ENCODE measurements at regions not wholly inside any gene's neighbourhood (a gene's known extent, or its start where the extent isn't known, plus 50 kb on each side); places are given as distances from the start of the nearest gene placed in this dataset.
A peak's percentile ranks its signal among the peaks of the same experiment; 100 is the strongest.

DNA sequence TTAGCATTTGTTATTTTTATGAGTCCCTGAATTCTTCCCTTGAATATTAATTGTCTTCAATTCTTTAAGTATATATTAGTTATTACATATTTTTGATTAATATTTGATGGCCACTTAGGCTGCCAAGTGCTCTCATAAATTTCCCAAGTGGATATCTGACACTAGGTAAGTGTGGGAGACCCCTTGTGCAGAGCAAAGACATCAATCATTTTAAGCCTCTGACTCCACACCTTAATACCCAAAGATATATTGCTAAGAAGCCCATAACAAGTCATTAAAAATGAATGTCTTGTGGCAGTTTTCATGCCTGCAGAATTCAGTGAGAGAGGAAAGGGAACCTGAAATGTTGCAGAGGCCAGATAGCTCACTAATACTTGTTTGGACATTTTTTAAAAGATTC lies 58.4 kb upstream of the PROX1 start:
- in situ Hi-C loops (cut with HindIII; ENCODE audit: low pct_unique_long_range_greater_than_20kb, low sequenced_read_pairs) = no loop called here
- DNase-seq (ENCODE audit: low read depth, low spot score) = no peak

DNA sequence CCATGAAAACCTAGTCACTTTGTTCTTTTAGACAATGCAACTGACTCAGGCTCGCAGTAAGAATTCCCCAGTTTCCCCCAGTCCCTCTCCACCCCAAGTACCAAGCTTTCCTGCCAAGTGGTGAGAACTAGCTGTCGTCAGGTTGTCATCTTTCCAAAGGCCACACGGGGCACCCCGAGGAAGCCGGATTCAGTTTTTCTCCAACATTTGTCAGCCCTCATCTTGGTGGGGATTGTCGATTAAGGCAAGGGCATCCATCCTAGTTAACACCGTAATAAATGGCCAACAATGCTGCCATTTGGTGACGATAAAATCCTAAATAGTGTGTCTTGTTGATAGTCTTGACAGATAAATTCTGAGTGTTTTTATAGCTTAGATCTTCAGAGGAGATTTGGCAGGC lies 55.9 kb upstream of the PROX1 start:
- in situ Hi-C loops (cut with HindIII; ENCODE audit: low pct_unique_long_range_greater_than_20kb, low sequenced_read_pairs) = no loop called here
- peak; percentile 5 for DNase-seq (ENCODE audit: low read depth, low spot score)

DNA sequence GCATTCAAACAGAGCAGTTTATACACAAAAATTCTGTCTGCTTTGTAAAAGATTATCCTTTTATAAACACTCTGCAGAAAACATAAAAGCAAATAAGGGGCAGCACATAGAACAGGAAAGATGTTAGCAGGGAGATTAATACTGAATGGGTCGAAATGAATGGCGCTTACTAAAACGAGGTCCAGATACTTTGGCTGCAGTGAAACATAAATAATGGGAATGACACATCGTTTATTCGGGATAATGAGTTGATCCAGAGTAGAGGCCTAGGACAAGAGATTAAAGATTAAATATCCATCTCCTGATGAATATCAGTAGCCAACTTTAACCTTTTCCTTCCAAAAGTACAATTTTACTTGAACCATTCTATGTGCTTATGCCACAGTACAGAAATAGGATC lies 54.4 kb upstream of the PROX1 start:
- in situ Hi-C loops (cut with HindIII; ENCODE audit: low pct_unique_long_range_greater_than_20kb, low sequenced_read_pairs) = no loop called here
- no peak for DNase-seq (ENCODE audit: low read depth, low spot score)

DNA sequence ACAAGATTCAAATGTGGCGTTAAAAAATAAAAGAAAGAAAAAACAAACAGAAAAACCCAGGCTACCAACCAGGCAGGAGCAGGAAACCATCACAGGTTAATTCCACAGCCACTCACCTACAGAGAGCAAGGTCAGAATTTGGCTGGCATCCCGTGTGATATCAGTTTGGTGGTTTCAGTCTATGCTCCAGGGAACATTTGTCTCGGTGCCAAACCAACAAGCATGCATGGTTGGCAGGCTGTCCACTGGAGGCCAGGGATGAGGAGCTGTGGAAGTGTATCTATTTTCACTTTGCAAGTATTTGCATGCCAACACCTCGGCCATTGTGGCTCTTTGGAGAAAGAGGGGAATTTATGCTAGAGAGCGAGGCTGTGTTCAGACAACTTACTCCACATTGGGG lies 53.1 kb upstream of the PROX1 start:
- in situ Hi-C loops (cut with HindIII; ENCODE audit: low pct_unique_long_range_greater_than_20kb, low sequenced_read_pairs) = no loop called here

DNA sequence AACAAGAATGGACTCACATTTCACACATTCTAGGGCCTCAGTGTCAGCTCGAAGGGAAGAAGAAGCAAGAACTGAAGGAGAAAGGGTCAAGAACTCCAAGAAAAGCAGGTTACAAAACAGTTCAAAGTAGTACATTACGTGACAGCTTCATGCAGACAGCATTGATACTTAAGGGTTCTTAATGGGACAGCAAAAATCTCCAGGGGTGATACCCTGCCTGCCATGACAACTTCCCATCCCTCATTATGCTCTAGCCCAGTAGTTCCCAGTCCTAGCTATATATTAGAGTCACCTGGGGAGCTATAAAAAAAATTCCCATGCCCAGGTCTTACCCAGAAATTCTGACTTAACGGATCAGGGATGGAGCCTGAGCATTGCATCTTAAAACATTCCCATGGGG lies 51.2 kb upstream of the PROX1 start:
- in situ Hi-C loops (cut with HindIII; ENCODE audit: low pct_unique_long_range_greater_than_20kb, low sequenced_read_pairs) = no loop called here
- DNase-seq (ENCODE audit: low read depth, low spot score) = no peak

More for the DNA sequence above, 53.1 kb upstream of the PROX1 start:
- no peak for DNase-seq (ENCODE audit: low read depth, low spot score)
